ENCODE measurements at regions not wholly inside any gene's neighbourhood (a gene's known extent, or its start where the extent isn't known, plus 50 kb on each side); places are given as distances from the start of the nearest gene placed in this dataset.

DNA sequence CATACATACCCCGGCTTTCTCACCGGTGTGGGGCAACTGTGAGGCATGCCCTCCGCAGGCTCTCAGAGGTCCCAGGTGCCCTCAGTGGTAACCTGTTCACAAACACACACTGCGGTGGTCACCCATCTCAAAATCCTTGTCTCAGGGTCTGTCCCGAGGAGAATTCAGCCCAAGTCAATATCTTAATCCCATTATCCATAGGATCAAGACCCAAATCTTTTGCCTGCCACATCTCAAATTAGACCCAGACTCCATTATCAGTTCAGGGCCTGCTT is 140.8 kb downstream of the CDC5L start:
- H3K9me3 ChIP-seq: no peaks in the 10 kb centered on the region
- no peaks in the 10 kb centered on the region for H3K36me3 ChIP-seq
- 89 to 97% methylated on average over 5 of the region's 5 CpGs for WGBS, 2 donors
- H3K4me1 ChIP-seq: no peaks in the 10 kb centered on the region
- H3K27ac ChIP-seq: no peak overlapping the region
- no peak for TF ChIP-seq CTCF (IDR thresholded peaks at IDR 0.05)
- no peak for TF ChIP-seq POLR2A (IDR thresholded peaks at IDR 0.05)
- no peak for DNase-seq
- H3K4me3 ChIP-seq (replicated peaks in 1 of 3): no peak overlapping the region
- intact Hi-C loops (cut with DNase I): no loop called here
- H3K27me3 ChIP-seq: no peaks in the 10 kb centered on the region

- Histone ChIP-seq H3K27me3 (no peaks in the 10 kb centered on the region), H3K27ac (no peak overlapping the region), H3K4me3 (replicated peaks in 1 of 3) (no peak overlapping the region), H3K4me1 (no peaks in the 10 kb centered on the region), H3K9me3 (no peaks in the 10 kb centered on the region), H3K36me3 (no peaks in the 10 kb centered on the region)
- no peak for DNase-seq
- intact Hi-C loops (cut with DNase I): no loop called here
- no peak for TF ChIP-seq POLR2A (IDR thresholded peaks at IDR 0.05)
- TF ChIP-seq CTCF (IDR thresholded peaks at IDR 0.05): no peak
- WGBS, 2 donors: 88 to 96% methylated on average over 2 of the region's 2 CpGs
Observed at GRCh38 chr6:44528716-44529115, 141.2 kb downstream of the CDC5L start.

GRCh38 chr6:44529146-44529905 is 141.8 kb downstream of the CDC5L start:
- no peak overlapping the region for H3K27ac ChIP-seq
- H3K9me3 ChIP-seq: no peaks in the 10 kb centered on the region
- H3K4me3 ChIP-seq (replicated peaks in 1 of 3): no peak overlapping the region
- DNase-seq: no peak
- H3K36me3 ChIP-seq: no peaks in the 10 kb centered on the region
- intact Hi-C loops (cut with DNase I): no loop called here
- WGBS, 2 donors: 78 to 87% methylated on average over 10 to 11 of the region's 11 CpGs
- H3K27me3 ChIP-seq: no peaks in the 10 kb centered on the region
- TF ChIP-seq CTCF (IDR thresholded peaks at IDR 0.05) (no peak), POLR2A (IDR thresholded peaks at IDR 0.05) (no peak)
- H3K4me1 ChIP-seq: no peaks in the 10 kb centered on the region

- H3K4me3 ChIP-seq (replicated peaks in 1 of 3): no peak overlapping the region
- DNase-seq: no peak
- no peaks in the 10 kb centered on the region for H3K27me3 ChIP-seq
- 86 to 92% methylated on average over 5 to 8 of the region's 8 CpGs for WGBS, 2 donors
- no peaks in the 10 kb centered on the region for H3K4me1 ChIP-seq
- intact Hi-C loops (cut with DNase I): no loop called here
- H3K9me3 ChIP-seq: no peaks in the 10 kb centered on the region
- no peaks in the 10 kb centered on the region for H3K36me3 ChIP-seq
- no peak overlapping the region for H3K27ac ChIP-seq
- TF ChIP-seq CTCF (IDR thresholded peaks at IDR 0.05) (no peak), POLR2A (IDR thresholded peaks at IDR 0.05) (no peak)
Observed at GRCh38 chr6:44530209-44530909, 142.9 kb downstream of the CDC5L start.

GRCh38 chr6:44530910-44531234 is 143.4 kb downstream of the CDC5L start:
- Histone ChIP-seq H3K4me1 (no peaks in the 10 kb centered on the region), H3K9me3 (no peaks in the 10 kb centered on the region), H3K4me3 (replicated peaks in 1 of 3) (no peak overlapping the region), H3K27me3 (no peaks in the 10 kb centered on the region), H3K27ac (no peak overlapping the region), H3K36me3 (no peaks in the 10 kb centered on the region)
- TF ChIP-seq POLR2A (IDR thresholded peaks at IDR 0.05) (no peak), CTCF (IDR thresholded peaks at IDR 0.05) (no peak)
- 85 to 88% methylated on average over 3 of the region's 3 CpGs for WGBS, 2 donors
- intact Hi-C loops (cut with DNase I): no loop called here
- DNase-seq: no peak
